Adrenal gland (tissue), 5 donors: ENCODE measurements at regions not wholly inside any gene's neighbourhood (a gene's known extent, or its start where the extent isn't known, plus 50 kb on each side); places are given as distances from the start of the nearest gene placed in this dataset.

ENCODE experiments used
- POLR2A ChIP-seq, 2 donors: fragments of 450-650 bp; IDR thresholded peaks; one replicate each; pipeline ENCODE4 v1.6.1; 2017; ENCODE audit warnings: antibody characterized with exemption in 2 of 2, mild to moderate bottlenecking in 2 of 2, moderate library complexity in 1 of 2
- TF ChIP-seq, protein P1 (sequence below), 6 experiments: fragments of 450-650 bp in 4 of 6; fragments of 200-600 bp in 2 of 6; sonication (generic) in 1 of 6; IDR thresholded peaks; 1 replicate in 5 of 6; 2 replicates in 1 of 6; pipeline versions ENCODE4 v1.5.1 to v1.8.0; 2016 to 2021; ENCODE audit warnings: antibody characterized with exemption in 6 of 6, mild to moderate bottlenecking in 2 of 6, moderate library complexity in 1 of 6
- donor health status: DM: no; HTN: no; CAD: no.

- TF ChIP-seq, protein P1, sequence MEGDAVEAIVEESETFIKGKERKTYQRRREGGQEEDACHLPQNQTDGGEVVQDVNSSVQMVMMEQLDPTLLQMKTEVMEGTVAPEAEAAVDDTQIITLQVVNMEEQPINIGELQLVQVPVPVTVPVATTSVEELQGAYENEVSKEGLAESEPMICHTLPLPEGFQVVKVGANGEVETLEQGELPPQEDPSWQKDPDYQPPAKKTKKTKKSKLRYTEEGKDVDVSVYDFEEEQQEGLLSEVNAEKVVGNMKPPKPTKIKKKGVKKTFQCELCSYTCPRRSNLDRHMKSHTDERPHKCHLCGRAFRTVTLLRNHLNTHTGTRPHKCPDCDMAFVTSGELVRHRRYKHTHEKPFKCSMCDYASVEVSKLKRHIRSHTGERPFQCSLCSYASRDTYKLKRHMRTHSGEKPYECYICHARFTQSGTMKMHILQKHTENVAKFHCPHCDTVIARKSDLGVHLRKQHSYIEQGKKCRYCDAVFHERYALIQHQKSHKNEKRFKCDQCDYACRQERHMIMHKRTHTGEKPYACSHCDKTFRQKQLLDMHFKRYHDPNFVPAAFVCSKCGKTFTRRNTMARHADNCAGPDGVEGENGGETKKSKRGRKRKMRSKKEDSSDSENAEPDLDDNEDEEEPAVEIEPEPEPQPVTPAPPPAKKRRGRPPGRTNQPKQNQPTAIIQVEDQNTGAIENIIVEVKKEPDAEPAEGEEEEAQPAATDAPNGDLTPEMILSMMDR (IDR thresholded peaks at IDR 0.05), result no peak
- TF ChIP-seq POLR2A (IDR thresholded peaks at IDR 0.05), result no peak
Measured at GRCh38 chr2:59741840-59742239, 811.6 kb downstream of the BCL11A start.
